ENCODE measurements at regions not wholly inside any gene's neighbourhood (a gene's known extent, or its start where the extent isn't known, plus 50 kb on each side); places are given as distances from the start of the nearest gene placed in this dataset.

DNA sequence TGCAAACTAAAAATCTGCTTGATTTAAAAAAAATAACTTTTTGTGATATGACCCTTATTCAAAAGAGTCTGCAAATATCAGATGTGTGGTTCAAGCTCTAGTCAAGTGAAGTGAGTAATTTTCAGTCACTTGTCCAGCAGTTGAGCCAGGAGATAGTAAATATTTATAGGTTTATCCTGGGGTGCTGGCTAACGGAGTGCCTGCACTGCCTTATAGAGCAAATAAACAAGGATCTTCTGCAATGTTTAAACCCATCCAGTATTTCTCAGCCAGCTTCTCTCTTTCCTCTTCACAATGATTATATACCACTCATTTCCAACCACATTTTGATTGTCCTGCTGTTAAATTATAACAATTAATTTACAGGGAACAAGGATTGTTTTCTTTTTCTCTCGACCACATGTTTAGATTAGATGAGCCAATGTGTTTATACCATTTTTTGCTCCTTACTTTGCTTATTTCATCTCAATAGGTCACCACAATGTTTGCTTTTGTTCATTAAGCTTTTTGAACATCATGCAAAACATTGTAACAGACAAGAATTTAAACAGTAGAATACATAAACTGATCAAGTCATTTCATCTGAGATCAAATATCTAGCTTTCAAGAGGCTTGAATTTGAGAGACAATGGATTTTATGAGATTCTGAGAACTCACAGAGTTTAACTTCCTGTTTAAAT is 60.3 kb upstream of the GREM2 start:
- TF ChIP-seq, protein P1, sequence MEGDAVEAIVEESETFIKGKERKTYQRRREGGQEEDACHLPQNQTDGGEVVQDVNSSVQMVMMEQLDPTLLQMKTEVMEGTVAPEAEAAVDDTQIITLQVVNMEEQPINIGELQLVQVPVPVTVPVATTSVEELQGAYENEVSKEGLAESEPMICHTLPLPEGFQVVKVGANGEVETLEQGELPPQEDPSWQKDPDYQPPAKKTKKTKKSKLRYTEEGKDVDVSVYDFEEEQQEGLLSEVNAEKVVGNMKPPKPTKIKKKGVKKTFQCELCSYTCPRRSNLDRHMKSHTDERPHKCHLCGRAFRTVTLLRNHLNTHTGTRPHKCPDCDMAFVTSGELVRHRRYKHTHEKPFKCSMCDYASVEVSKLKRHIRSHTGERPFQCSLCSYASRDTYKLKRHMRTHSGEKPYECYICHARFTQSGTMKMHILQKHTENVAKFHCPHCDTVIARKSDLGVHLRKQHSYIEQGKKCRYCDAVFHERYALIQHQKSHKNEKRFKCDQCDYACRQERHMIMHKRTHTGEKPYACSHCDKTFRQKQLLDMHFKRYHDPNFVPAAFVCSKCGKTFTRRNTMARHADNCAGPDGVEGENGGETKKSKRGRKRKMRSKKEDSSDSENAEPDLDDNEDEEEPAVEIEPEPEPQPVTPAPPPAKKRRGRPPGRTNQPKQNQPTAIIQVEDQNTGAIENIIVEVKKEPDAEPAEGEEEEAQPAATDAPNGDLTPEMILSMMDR (IDR thresholded peaks at IDR 0.05): no peak
- no peak for TF ChIP-seq POLR2A (IDR thresholded peaks at IDR 0.05)

All from testis (tissue), 2 donors.